ENCODE measurements at regions not wholly inside any gene's neighbourhood (a gene's known extent, or its start where the extent isn't known, plus 50 kb on each side); places are given as distances from the start of the nearest gene placed in this dataset.

- TF ChIP-seq CTCF (conservative IDR thresholded peaks at IDR 0.05; ENCODE audit: low read length) (no peak), EZH2phosphoT487 (IDR thresholded peaks at IDR 0.05; ENCODE audit: borderline replicate concordance, low read depth, low read length) (no peak)
Observed at GRCh38 chr5:158413122-158413680, 554.3 kb upstream of the CLINT1 start.
